NCI-H2081 (cell line): ENCODE measurements at regions not wholly inside any gene's neighbourhood (a gene's known extent, or its start where the extent isn't known, plus 50 kb on each side); places are given as distances from the start of the nearest gene placed in this dataset.
A peak's percentile ranks its signal among the peaks of the same experiment; 100 is the strongest.

Source experiments
- DNase-seq, 2 experiments: peaks; one replicate each; lab custom pipeline; 2025; lab: John Stamatoyannopoulos, UW

GRCh38 chr5:133854554-133854953 is 113.9 kb downstream of the C5orf15 start:
- DNase-seq = no peak

- no peak for DNase-seq
Measured at GRCh38 chr5:133853646-133854365, 114.6 kb downstream of the C5orf15 start.

GRCh38 chr5:133851521-133851920 is 116.9 kb downstream of the C5orf15 start:
- DNase-seq = no peak

- DNase-seq = no peak
Measured at GRCh38 chr5:133850811-133851210, 117.6 kb downstream of the C5orf15 start.

GRCh38 chr5:133849116-133849515 is 119.3 kb downstream of the C5orf15 start:
- DNase-seq = no peak

GRCh38 chr5:133848341-133848811 is 120.0 kb downstream of the C5orf15 start:
- peak in 1 of 2 experiments; percentile 32 for DNase-seq

- DNase-seq = no peak
Measured at GRCh38 chr5:133847886-133848285, 120.5 kb downstream of the C5orf15 start.

GRCh38 chr5:133847301-133847700 is 121.1 kb downstream of the C5orf15 start:
- DNase-seq = no peak

GRCh38 chr5:133846478-133847226 is 121.8 kb downstream of the C5orf15 start:
- no peak for DNase-seq

GRCh38 chr5:133845271-133845670 is 123.2 kb downstream of the C5orf15 start:
- DNase-seq = no peak

- DNase-seq = no peak
Measured at GRCh38 chr5:133844836-133845235, 123.6 kb downstream of the C5orf15 start.

- DNase-seq = no peak
Measured at GRCh38 chr5:133843911-133844310, 124.5 kb downstream of the C5orf15 start.

GRCh38 chr5:133842846-133843611 is 125.4 kb downstream of the C5orf15 start:
- DNase-seq = no peak

- DNase-seq = no peak
Measured at GRCh38 chr5:133841831-133842750, 126.3 kb downstream of the C5orf15 start.

GRCh38 chr5:133840168-133840567 is 128.3 kb downstream of the C5orf15 start:
- peak in 1 of 2 experiments; percentile 5 for DNase-seq

- DNase-seq = peak in 1 of 2 experiments; percentile 49
Measured at GRCh38 chr5:133839721-133840120, 128.7 kb downstream of the C5orf15 start.

- no peak for DNase-seq
Measured at GRCh38 chr5:133839090-133839489, 129.3 kb downstream of the C5orf15 start.

- no peak for DNase-seq
Measured at GRCh38 chr5:133838286-133838685, 130.1 kb downstream of the C5orf15 start.

- DNase-seq = no peak
Measured at GRCh38 chr5:133831491-133832224, 136.8 kb downstream of the C5orf15 start.

- no peak for DNase-seq
Measured at GRCh38 chr5:133830911-133831310, 137.5 kb downstream of the C5orf15 start.

- DNase-seq = no peak
Measured at GRCh38 chr5:133830281-133830680, 138.1 kb downstream of the C5orf15 start.
